DND-41 (cell line): ENCODE measurements at regions not wholly inside any gene's neighbourhood (a gene's known extent, or its start where the extent isn't known, plus 50 kb on each side); places are given as distances from the start of the nearest gene placed in this dataset.

Experiments
- EZH2 ChIP-seq: IDR thresholded peaks from 3 replicates; pipeline ENCODE4 v1.6.1; 2012; ENCODE audit warnings: borderline replicate concordance, low read depth, mild to moderate bottlenecking, moderate library complexity, low read length, inconsistent platforms; ENCODE audit not compliant: severe bottlenecking
- TF ChIP-seq, protein P1 (sequence below): IDR thresholded peaks from 2 replicates; pipeline ENCODE4 v1.5.1; 2012; ENCODE audit warnings: borderline replicate concordance, low read length, moderate library complexity, mild to moderate bottlenecking; ENCODE audit not compliant: poor library complexity, severe bottlenecking; ENCODE audit errors: extremely low read depth

DNA sequence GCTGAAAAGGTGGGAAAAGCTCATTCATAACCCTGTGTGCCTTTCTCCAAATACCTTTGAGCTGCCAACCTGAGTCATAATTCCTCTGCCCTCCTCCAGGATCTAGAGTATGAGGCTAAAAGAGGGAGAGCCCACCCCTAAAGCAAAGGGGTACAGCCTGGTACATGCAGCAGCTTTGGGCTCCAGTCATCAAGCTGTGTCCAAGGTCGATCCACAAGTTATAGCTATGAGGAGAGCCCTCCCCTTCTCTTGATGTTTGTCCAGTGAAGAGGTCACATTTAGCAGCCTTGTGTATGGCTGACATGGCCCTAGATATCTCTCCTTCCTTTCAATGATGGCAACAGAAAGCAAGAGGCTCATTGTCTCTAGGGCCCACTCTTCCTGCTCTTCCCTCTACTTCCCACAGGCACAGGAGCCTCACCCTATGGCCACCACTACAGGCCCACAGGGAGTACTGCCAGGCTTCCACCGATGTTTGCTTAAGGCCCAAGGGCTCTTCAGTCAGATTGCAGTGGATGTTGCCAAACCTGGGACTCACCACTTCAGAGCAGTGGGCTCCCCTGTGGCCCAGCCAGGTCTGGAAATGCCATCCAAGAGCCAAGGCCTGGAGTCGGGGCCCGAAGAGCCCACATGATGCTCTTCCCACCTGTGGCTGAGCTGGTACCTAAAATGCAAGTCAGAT lies 176.8 kb downstream of the CD83 start:
- TF ChIP-seq EZH2: no peak
- TF ChIP-seq, protein P1, sequence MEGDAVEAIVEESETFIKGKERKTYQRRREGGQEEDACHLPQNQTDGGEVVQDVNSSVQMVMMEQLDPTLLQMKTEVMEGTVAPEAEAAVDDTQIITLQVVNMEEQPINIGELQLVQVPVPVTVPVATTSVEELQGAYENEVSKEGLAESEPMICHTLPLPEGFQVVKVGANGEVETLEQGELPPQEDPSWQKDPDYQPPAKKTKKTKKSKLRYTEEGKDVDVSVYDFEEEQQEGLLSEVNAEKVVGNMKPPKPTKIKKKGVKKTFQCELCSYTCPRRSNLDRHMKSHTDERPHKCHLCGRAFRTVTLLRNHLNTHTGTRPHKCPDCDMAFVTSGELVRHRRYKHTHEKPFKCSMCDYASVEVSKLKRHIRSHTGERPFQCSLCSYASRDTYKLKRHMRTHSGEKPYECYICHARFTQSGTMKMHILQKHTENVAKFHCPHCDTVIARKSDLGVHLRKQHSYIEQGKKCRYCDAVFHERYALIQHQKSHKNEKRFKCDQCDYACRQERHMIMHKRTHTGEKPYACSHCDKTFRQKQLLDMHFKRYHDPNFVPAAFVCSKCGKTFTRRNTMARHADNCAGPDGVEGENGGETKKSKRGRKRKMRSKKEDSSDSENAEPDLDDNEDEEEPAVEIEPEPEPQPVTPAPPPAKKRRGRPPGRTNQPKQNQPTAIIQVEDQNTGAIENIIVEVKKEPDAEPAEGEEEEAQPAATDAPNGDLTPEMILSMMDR: no peak
